GM18502 (cell line): ENCODE measurements at regions not wholly inside any gene's neighbourhood (a gene's known extent, or its start where the extent isn't known, plus 50 kb on each side); places are given as distances from the start of the nearest gene placed in this dataset.

Source experiments
- ATAC-seq: cut with Tn5 transposase; IDR thresholded peaks from one replicate; pipeline ENCODE4 v1.9.1; 2021; ENCODE audit warnings: mild to moderate bottlenecking; ENCODE audit not compliant: unreplicated experiment, poor library complexity

GRCh38 chr5:125710745-125711144, 712.5 kb upstream of the GRAMD2B start:
- no peak for ATAC-seq

- ATAC-seq = no peak
Observed at GRCh38 chr5:125712397-125712796, 710.8 kb upstream of the GRAMD2B start.

GRCh38 chr5:125713109-125713805, 710.0 kb upstream of the GRAMD2B start:
- ATAC-seq = no peak

GRCh38 chr5:125715216-125715615, 708.0 kb upstream of the GRAMD2B start:
- ATAC-seq = no peak

GRCh38 chr5:125717209-125717608, 706.0 kb upstream of the GRAMD2B start:
- ATAC-seq = no peak

GRCh38 chr5:125719681-125720347, 703.4 kb upstream of the GRAMD2B start:
- ATAC-seq = no peak

GRCh38 chr5:125720348-125720685, 702.9 kb upstream of the GRAMD2B start:
- no peak for ATAC-seq

GRCh38 chr5:125720721-125721120, 702.5 kb upstream of the GRAMD2B start:
- ATAC-seq = no peak

- no peak for ATAC-seq
Observed at GRCh38 chr5:125722550-125722949, 700.7 kb upstream of the GRAMD2B start.

GRCh38 chr5:125725691-125726090, 697.5 kb upstream of the GRAMD2B start:
- ATAC-seq = no peak

- ATAC-seq = no peak
Observed at GRCh38 chr5:125743939-125744338, 679.3 kb upstream of the GRAMD2B start.

- ATAC-seq = no peak
Observed at GRCh38 chr5:125746917-125747316, 676.3 kb upstream of the GRAMD2B start.

GRCh38 chr5:125750147-125750860, 672.9 kb upstream of the GRAMD2B start:
- ATAC-seq = no peak

- no peak for ATAC-seq
Observed at GRCh38 chr5:125750861-125751186, 672.4 kb upstream of the GRAMD2B start.

- no peak for ATAC-seq
Observed at GRCh38 chr5:125756456-125756855, 666.8 kb upstream of the GRAMD2B start.

- ATAC-seq = no peak
Observed at GRCh38 chr5:125766706-125767105, 656.5 kb upstream of the GRAMD2B start.

- ATAC-seq = no peak
Observed at GRCh38 chr5:125775896-125776295, 647.3 kb upstream of the GRAMD2B start.

GRCh38 chr5:125776656-125777139, 646.5 kb upstream of the GRAMD2B start:
- no peak for ATAC-seq

- ATAC-seq = no peak
Observed at GRCh38 chr5:125778791-125779190, 644.4 kb upstream of the GRAMD2B start.

GRCh38 chr5:125785407-125785806, 637.8 kb upstream of the GRAMD2B start:
- ATAC-seq = no peak

- no peak for ATAC-seq
Observed at GRCh38 chr5:125786021-125786420, 637.2 kb upstream of the GRAMD2B start.
